ENCODE measurements at regions not wholly inside any gene's neighbourhood (a gene's known extent, or its start where the extent isn't known, plus 50 kb on each side); places are given as distances from the start of the nearest gene placed in this dataset.

- no peak overlapping the region for H3K4me3 ChIP-seq
- no peaks in the 10 kb centered on the region for H3K9me3 ChIP-seq
- WGBS = 25% methylated on average over 2 of the region's 2 CpGs
- no peaks in the 10 kb centered on the region for H3K36me3 ChIP-seq
- no peak for TF ChIP-seq POLR2A (IDR thresholded peaks at IDR 0.05)
- no peak for TF ChIP-seq CTCF (IDR thresholded peaks at IDR 0.05)
- TF ChIP-seq POLR2AphosphoS5 (IDR thresholded peaks at IDR 0.05) = no peak
- no peak for DNase-seq (ENCODE audit: low spot score)
- H3K27ac ChIP-seq = no peak overlapping the region
- no peaks in the 10 kb centered on the region for H3K4me1 ChIP-seq (replicated peaks)
- no peaks in the 10 kb centered on the region for H3K27me3 ChIP-seq (replicated peaks; ENCODE audit: insufficient read depth)
- intact Hi-C loops (cut with DNase I) = no loop called here
Observed at GRCh38 chr6:163786995-163787671, 372.6 kb downstream of the QKI start.

GRCh38 chr6:163782436-163783003, 368.0 kb downstream of the QKI start:
- intact Hi-C loops (cut with DNase I) = no loop called here
- H3K27ac ChIP-seq = no peak overlapping the region

GRCh38 chr6:163780994-163781393, 366.5 kb downstream of the QKI start:
- WGBS = 23% methylated on average over 5 of the region's 5 CpGs
- intact Hi-C loops (cut with DNase I) = no loop called here
- peak; percentile 13 for DNase-seq (ENCODE audit: low spot score)
- no peaks in the 10 kb centered on the region for H3K4me1 ChIP-seq (replicated peaks)
- H3K4me3 ChIP-seq = no peak overlapping the region
- no peak overlapping the region for H3K27ac ChIP-seq
- TF ChIP-seq CTCF (IDR thresholded peaks at IDR 0.05) (no peak), POLR2A (IDR thresholded peaks at IDR 0.05) (no peak), POLR2AphosphoS5 (IDR thresholded peaks at IDR 0.05) (no peak)
- no peaks in the 10 kb centered on the region for H3K27me3 ChIP-seq (replicated peaks; ENCODE audit: insufficient read depth)
- no peaks in the 10 kb centered on the region for H3K9me3 ChIP-seq
- no peaks in the 10 kb centered on the region for H3K36me3 ChIP-seq

More at GRCh38 chr6:163782436-163783003, 368.0 kb downstream of the QKI start:
- no peaks in the 10 kb centered on the region for H3K27me3 ChIP-seq (replicated peaks; ENCODE audit: insufficient read depth)
- no peaks in the 10 kb centered on the region for H3K9me3 ChIP-seq
- WGBS = 80% methylated on average over 7 of the region's 7 CpGs
- no peak overlapping the region for H3K4me3 ChIP-seq
- no peaks in the 10 kb centered on the region for H3K36me3 ChIP-seq
- DNase-seq (ENCODE audit: low spot score) = no peak
- TF ChIP-seq CTCF (IDR thresholded peaks at IDR 0.05) (no peak), POLR2AphosphoS5 (IDR thresholded peaks at IDR 0.05) (no peak)
- no peaks in the 10 kb centered on the region for H3K4me1 ChIP-seq (replicated peaks)

GRCh38 chr6:163779727-163780284, 365.3 kb downstream of the QKI start:
- Histone ChIP-seq H3K4me1 (replicated peaks) (no peaks in the 10 kb centered on the region), H3K27ac (no peak overlapping the region), H3K27me3 (replicated peaks; ENCODE audit: insufficient read depth) (no peaks in the 10 kb centered on the region), H3K4me3 (no peak overlapping the region), H3K9me3 (no peaks in the 10 kb centered on the region), H3K36me3 (no peaks in the 10 kb centered on the region)
- intact Hi-C loops (cut with DNase I) = no loop called here
- no peak for DNase-seq (ENCODE audit: low spot score)
- TF ChIP-seq POLR2AphosphoS5 (IDR thresholded peaks at IDR 0.05) (no peak), POLR2A (IDR thresholded peaks at IDR 0.05) (no peak), CTCF (IDR thresholded peaks at IDR 0.05) (no peak)
- 42% methylated on average over 7 of the region's 7 CpGs for WGBS

GRCh38 chr6:163777716-163778115, 363.2 kb downstream of the QKI start:
- Histone ChIP-seq H3K9me3 (no peaks in the 10 kb centered on the region), H3K36me3 (no peaks in the 10 kb centered on the region), H3K4me1 (replicated peaks) (no peaks in the 10 kb centered on the region), H3K27me3 (replicated peaks; ENCODE audit: insufficient read depth) (no peaks in the 10 kb centered on the region), H3K27ac (no peak overlapping the region), H3K4me3 (no peak overlapping the region)
- DNase-seq (ENCODE audit: low spot score) = no peak
- WGBS = 74% methylated on average over 1 of the region's 1 CpG
- no peak for TF ChIP-seq POLR2A (IDR thresholded peaks at IDR 0.05)
- intact Hi-C loops (cut with DNase I) = no loop called here
